LNCAP (cell line): ENCODE measurements at regions not wholly inside any gene's neighbourhood (a gene's known extent, or its start where the extent isn't known, plus 50 kb on each side); places are given as distances from the start of the nearest gene placed in this dataset.

ENCODE experiments used
- CTCF ChIP-seq: fragments of 450-650 bp; IDR thresholded peaks from 2 replicates; pipeline ENCODE4 v1.5.1; 2017; ENCODE audit warnings: mild to moderate bottlenecking

- no peak for TF ChIP-seq CTCF
Observed at GRCh38 chr16:54542805-54543505, 256.4 kb upstream of the IRX3 start.

- no peak for TF ChIP-seq CTCF
Observed at GRCh38 chr16:54540525-54541180, 254.1 kb upstream of the IRX3 start.

- TF ChIP-seq CTCF: no peak
Observed at GRCh38 chr16:54538276-54538675, 251.7 kb upstream of the IRX3 start.

GRCh38 chr16:54533856-54534490 lies 247.4 kb upstream of the IRX3 start:
- TF ChIP-seq CTCF: no peak

GRCh38 chr16:54526916-54527315 lies 240.3 kb upstream of the IRX3 start:
- TF ChIP-seq CTCF: no peak

- TF ChIP-seq CTCF: no peak
Observed at GRCh38 chr16:54526087-54526486, 239.5 kb upstream of the IRX3 start.

- no peak for TF ChIP-seq CTCF
Observed at GRCh38 chr16:54525104-54525503, 238.5 kb upstream of the IRX3 start.
